Lower lobe of right lung (tissue), 2 donors: ENCODE measurements at regions not wholly inside any gene's neighbourhood (a gene's known extent, or its start where the extent isn't known, plus 50 kb on each side); places are given as distances from the start of the nearest gene placed in this dataset.

ENCODE experiments used
- ATAC-seq, 2 donors: fragments of 200-7000 bp; cut with Tn5 transposase; one replicate each; pipeline ENCODE4 v1.9.1; 2020 to 2022; ENCODE audit warnings: mild to moderate bottlenecking in 2 of 2, moderate library complexity in 2 of 2
- DNase-seq: peaks from one replicate; pipeline ENCODE4 v3.0.0-alpha.2; 2020
- H3K27ac ChIP-seq: fragments of 200-600 bp; one replicate; pipeline ENCODE4 v1.8.0; 2022
- H3K27me3 ChIP-seq: fragments of 200-600 bp; one replicate; pipeline ENCODE4 v1.8.0; 2022; ENCODE audit warnings: low read depth
- H3K36me3 ChIP-seq: fragments of 200-600 bp; one replicate; pipeline ENCODE4 v1.8.0; 2022; ENCODE audit warnings: mild to moderate bottlenecking
- H3K4me1 ChIP-seq: fragments of 200-600 bp; one replicate; pipeline ENCODE4 v1.8.0; 2022
- H3K4me3 ChIP-seq: fragments of 200-600 bp; one replicate; pipeline ENCODE4 v1.8.0; 2022; ENCODE audit warnings: mild to moderate bottlenecking
- H3K9me3 ChIP-seq: fragments of 200-600 bp; one replicate; pipeline ENCODE4 v1.8.0; 2022
- intact Hi-C: fragments of 100-400 bp; cut with DNase I; formaldehyde crosslinking; loops from one replicate; pipeline ENCODE4 v1.11.0; 2022
- TF ChIP-seq, protein P1 (sequence below): fragments of 200-600 bp; IDR thresholded peaks from one replicate; pipeline ENCODE4 v1.8.0; 2022; ENCODE audit warnings: antibody characterized with exemption, mild to moderate bottlenecking
- donor health status: DM: no; HTN: yes; CAD: no; lungs with severe emphysema.

DNA sequence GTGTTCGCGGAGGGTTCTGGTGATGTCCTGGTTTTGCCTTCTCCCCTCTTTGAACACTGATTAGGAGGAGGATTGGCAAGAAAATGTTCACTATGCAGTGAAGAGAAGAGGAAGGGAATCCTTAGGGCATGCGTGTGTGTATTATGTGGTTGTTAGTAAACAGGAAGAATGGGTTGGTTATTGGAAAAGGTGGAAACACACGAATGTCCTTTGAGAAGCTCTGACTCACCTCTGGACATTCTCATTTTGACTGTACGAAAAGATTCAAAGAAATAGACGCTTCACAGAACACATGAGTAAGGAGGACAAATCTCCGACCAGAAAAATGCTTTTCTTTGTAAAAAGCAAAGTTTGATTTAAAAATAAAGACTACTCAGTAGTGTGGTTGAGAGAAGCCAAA lies 188.8 kb upstream of the PRICKLE2 start:
- ATAC-seq (no peak), DNase-seq (no peak)
- no peaks in the 10 kb centered on the region for H3K9me3 ChIP-seq
- H3K36me3 ChIP-seq = no peaks in the 10 kb centered on the region
- no peak overlapping the region for H3K4me3 ChIP-seq
- TF ChIP-seq, protein P1, sequence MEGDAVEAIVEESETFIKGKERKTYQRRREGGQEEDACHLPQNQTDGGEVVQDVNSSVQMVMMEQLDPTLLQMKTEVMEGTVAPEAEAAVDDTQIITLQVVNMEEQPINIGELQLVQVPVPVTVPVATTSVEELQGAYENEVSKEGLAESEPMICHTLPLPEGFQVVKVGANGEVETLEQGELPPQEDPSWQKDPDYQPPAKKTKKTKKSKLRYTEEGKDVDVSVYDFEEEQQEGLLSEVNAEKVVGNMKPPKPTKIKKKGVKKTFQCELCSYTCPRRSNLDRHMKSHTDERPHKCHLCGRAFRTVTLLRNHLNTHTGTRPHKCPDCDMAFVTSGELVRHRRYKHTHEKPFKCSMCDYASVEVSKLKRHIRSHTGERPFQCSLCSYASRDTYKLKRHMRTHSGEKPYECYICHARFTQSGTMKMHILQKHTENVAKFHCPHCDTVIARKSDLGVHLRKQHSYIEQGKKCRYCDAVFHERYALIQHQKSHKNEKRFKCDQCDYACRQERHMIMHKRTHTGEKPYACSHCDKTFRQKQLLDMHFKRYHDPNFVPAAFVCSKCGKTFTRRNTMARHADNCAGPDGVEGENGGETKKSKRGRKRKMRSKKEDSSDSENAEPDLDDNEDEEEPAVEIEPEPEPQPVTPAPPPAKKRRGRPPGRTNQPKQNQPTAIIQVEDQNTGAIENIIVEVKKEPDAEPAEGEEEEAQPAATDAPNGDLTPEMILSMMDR = no peak
- no peaks in the 10 kb centered on the region for H3K27me3 ChIP-seq
- no peaks in the 10 kb centered on the region for H3K4me1 ChIP-seq
- intact Hi-C loops = no loop called here
- H3K27ac ChIP-seq = no peak overlapping the region

DNA sequence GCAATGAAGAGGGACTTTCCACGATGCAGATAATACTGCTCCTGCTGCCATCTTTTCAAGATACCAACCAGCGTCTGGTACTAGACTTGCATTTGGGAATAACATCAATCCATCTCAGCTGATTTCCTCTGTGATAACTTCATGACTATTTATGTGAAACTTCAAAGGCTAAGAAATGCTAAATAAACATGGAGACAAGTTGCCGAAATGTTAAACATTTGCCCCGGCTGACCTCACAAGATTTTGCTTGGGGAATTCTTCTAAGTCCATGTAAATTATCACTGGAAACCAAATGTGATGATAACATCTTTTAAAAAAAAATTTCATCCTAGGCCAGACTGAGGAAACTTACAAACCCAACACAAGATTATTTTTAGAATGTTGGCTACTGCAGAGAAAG lies 185.8 kb upstream of the PRICKLE2 start:
- Histone ChIP-seq H3K27me3 (no peaks in the 10 kb centered on the region), H3K4me3 (no peak overlapping the region), H3K9me3 (no peaks in the 10 kb centered on the region), H3K4me1 (no peaks in the 10 kb centered on the region), H3K27ac (no peak overlapping the region), H3K36me3 (no peaks in the 10 kb centered on the region)
- DNase-seq = no peak
- ATAC-seq = no peak
- TF ChIP-seq, protein P1 = no peak
- intact Hi-C loops = no loop called here

DNA sequence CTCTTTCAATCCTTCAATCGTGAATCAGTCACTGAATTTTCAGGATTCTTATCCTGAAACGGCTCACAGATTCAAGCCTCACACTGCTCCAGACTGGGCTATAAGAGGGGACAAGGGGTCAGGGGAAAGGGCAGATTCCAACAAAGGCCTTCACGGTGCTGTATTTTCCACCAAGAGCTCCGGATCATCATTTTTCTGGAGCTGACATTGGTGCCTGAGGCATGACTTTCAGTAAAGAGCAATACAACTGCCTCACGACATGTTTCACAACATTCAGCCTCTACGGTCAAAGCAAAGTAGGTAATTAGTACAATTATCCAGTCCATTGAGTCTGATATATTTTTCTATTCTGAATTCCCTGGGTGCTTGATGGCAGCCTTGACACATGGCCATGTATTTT lies 185.0 kb upstream of the PRICKLE2 start:
- Histone ChIP-seq H3K4me1 (peaks cover 5% of the 10 kb centered on the region), H3K27me3 (no peaks in the 10 kb centered on the region), H3K9me3 (no peaks in the 10 kb centered on the region), H3K36me3 (no peaks in the 10 kb centered on the region), H3K27ac (no peak overlapping the region), H3K4me3 (no peak overlapping the region)
- no peak for DNase-seq
- intact Hi-C loops = no loop called here
- TF ChIP-seq, protein P1 = no peak
- no peak for ATAC-seq

DNA sequence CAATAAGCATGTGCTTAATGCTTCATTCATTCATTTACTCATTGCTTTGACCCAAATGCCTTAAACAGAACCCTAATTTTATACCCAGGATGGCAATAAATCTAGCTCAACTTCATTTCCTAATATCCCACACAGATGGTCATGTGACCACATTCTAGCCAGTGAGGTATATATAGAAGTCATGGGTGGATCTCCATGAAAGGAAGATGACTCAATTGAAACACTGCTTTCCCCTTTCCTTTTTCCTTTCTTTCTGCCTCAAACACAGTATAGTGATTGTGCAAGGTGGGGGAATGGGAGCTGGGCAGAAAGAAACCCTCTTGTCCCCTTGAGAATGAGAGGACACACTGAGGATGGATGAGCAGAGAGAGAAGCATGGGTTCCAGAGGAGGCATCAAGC lies 183.5 kb upstream of the PRICKLE2 start:
- Histone ChIP-seq H3K27ac (no peak overlapping the region), H3K27me3 (no peaks in the 10 kb centered on the region), H3K4me1 (peaks cover 12% of the 10 kb centered on the region), H3K4me3 (no peak overlapping the region), H3K36me3 (no peaks in the 10 kb centered on the region), H3K9me3 (no peaks in the 10 kb centered on the region)
- no peak for ATAC-seq
- TF ChIP-seq, protein P1 = no peak
- DNase-seq = no peak
- intact Hi-C loops = no loop called here

DNA sequence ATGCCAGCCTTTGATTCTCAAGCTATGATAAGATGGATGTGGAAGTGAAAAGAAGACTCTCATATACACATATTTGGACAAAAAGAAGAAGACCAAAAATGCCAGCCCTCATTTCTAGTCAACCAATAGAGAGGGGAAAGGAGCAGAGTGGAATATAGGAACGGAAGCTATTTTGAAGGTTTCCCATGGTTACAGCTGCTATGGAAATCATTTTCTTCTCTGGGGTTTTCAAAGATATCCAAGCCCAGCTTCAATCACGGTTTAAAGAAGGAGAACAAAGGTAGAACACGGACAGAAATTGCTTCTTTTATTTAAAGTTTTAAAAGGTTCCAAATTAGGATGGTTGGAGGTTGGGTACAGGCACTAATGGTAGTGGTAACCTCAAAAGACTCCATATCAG lies 181.0 kb upstream of the PRICKLE2 start:
- no peak for ATAC-seq
- TF ChIP-seq, protein P1 = no peak
- DNase-seq = no peak

DNA sequence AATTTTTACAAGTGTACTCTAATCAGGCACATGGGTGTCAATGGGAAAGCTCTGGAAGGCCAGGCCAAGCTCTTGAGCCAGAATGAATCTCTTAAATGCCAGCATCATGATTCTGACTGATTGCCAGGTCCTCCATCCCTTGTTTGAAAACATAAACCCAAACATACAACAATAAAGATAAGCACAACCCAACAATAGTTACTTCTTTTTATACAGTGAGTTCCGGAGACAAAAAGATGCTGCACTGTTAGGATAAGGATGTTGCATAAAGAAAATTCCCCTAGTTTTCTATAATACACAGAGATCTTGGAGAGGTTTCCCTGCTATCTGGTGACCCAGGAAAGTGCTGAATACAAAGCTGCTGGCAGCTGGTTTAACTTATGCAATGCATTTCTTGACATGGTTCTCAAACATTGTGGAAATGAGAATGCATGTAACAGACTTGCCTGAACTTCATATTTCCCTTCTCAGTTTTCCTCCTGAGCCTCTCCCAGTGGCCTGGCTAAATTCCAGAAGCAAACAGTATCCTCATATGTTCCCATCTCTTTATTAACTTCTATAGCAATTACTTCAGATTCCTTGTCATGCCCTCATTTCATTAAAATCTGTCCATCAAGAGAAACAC lies 180.1 kb upstream of the PRICKLE2 start:
- no peaks in the 10 kb centered on the region for H3K36me3 ChIP-seq
- TF ChIP-seq, protein P1 = no peak
- no peak overlapping the region for H3K27ac ChIP-seq
- ATAC-seq = no peak
- H3K9me3 ChIP-seq = no peaks in the 10 kb centered on the region
- peaks cover 12% of the 10 kb centered on the region for H3K4me1 ChIP-seq
- no peaks in the 10 kb centered on the region for H3K27me3 ChIP-seq
- intact Hi-C loops = no loop called here
- no peak overlapping the region for H3K4me3 ChIP-seq
- no peak for DNase-seq

More for the DNA sequence above, 181.0 kb upstream of the PRICKLE2 start:
- H3K4me1 ChIP-seq = peaks cover 12% of the 10 kb centered on the region
- no peaks in the 10 kb centered on the region for H3K27me3 ChIP-seq
- no peaks in the 10 kb centered on the region for H3K36me3 ChIP-seq
- H3K27ac ChIP-seq = no peak overlapping the region
- H3K9me3 ChIP-seq = no peaks in the 10 kb centered on the region
- H3K4me3 ChIP-seq = no peak overlapping the region
- intact Hi-C loops = no loop called here
